ENCODE measurements at regions not wholly inside any gene's neighbourhood (a gene's known extent, or its start where the extent isn't known, plus 50 kb on each side); places are given as distances from the start of the nearest gene placed in this dataset.

GRCh38 chr3:20574746-20575145, 388.7 kb upstream of the SGO1 start:
- TF ChIP-seq CTCF (IDR thresholded peaks at IDR 0.05) (no peak), POLR2AphosphoS5 (IDR thresholded peaks at IDR 0.05) (no peak)
